ENCODE measurements at regions not wholly inside any gene's neighbourhood (a gene's known extent, or its start where the extent isn't known, plus 50 kb on each side); places are given as distances from the start of the nearest gene placed in this dataset.

- CTCF ChIA-PET: no interaction called here
- H3K4ac ChIP-seq (ENCODE audit: low read depth, low read length): no peak overlapping the region
- WGBS, 2 experiments (ENCODE audit: extremely low coverage in 2 of 2, insufficient read length in 1 of 2): no CpG with 5 or more reads among the region's 1 CpG
Measured at GRCh38 chr13:80751854-80752253, 410.9 kb upstream of the SPRY2 start.

More at GRCh38 chr13:80751854-80752253, 410.9 kb upstream of the SPRY2 start:
- Histone ChIP-seq H2BK5ac (ENCODE audit: low read depth, low read length, poor library complexity, severe bottlenecking) (no peak overlapping the region), H3K27me3 (ENCODE audit: control insufficient read depth, insufficient read depth, low read length) (no peaks in the 10 kb centered on the region), H3K36me3 (ENCODE audit: control insufficient read depth, insufficient read depth, low read length) (no peaks in the 10 kb centered on the region), H2BK15ac (ENCODE audit: low read depth, low read length) (no peak overlapping the region), H3K9me3 (ENCODE audit: control insufficient read depth, insufficient read depth, low read length) (peaks cover 4% of the 10 kb centered on the region), H2AK5ac (ENCODE audit: low read depth, low read length) (no peak overlapping the region), H3K4me2 (ENCODE audit: low read depth, low read length) (no peak overlapping the region), H3K18ac (ENCODE audit: low read depth, low read length) (no peak overlapping the region), H3K79me1 (ENCODE audit: low read depth in 1 of 2, low read length in 2 of 2) (no peaks in the 10 kb centered on the region), H4K91ac (ENCODE audit: insufficient read depth, low read depth, low read length) (no peak overlapping the region), H2BK20ac (ENCODE audit: low read depth, low read length) (no peak overlapping the region), H3K14ac (replicated peaks; ENCODE audit: low read depth, low read length) (no peak overlapping the region), H3K27ac (ENCODE audit: insufficient read depth, low read length) (no peak overlapping the region), H2BK120ac (ENCODE audit: low read depth, low read length) (no peak overlapping the region), H4K5ac (ENCODE audit: low read depth, low read length) (no peak overlapping the region), H3K4me1 (ENCODE audit: control insufficient read depth, insufficient read depth, low read length) (no peaks in the 10 kb centered on the region), H3K9me1 (ENCODE audit: insufficient read depth, low read length) (no peaks in the 10 kb centered on the region), H2AFZ (replicated peaks; ENCODE audit: low read length, poor library complexity) (no peak overlapping the region), H4K8ac (ENCODE audit: low read depth in 2 of 2, low read length in 2 of 2) (no peak overlapping the region), H2AK9ac (replicated peaks; ENCODE audit: low read depth, low read length, poor library complexity) (no peak overlapping the region), H3K56ac (ENCODE audit: extremely low read depth, insufficient read depth, low read length) (no peak overlapping the region), H3K9ac (ENCODE audit: low read depth, low read length) (no peak overlapping the region), H3K4me3 (ENCODE audit: insufficient read depth, low read depth, low read length) (no peak overlapping the region), H3K23ac (ENCODE audit: low read depth, low read length) (no peak overlapping the region), H4K20me1 (ENCODE audit: insufficient read depth, low read length) (no peaks in the 10 kb centered on the region)
- in situ Hi-C loops (cut with MboI; ENCODE audit: low sequenced_read_pairs): no loop called here
- ATAC-seq (ENCODE audit: low read depth): no peak
- dilution Hi-C loops (cut with HindIII; ENCODE audit: low sequenced_read_pairs, unreplicated experiment): no loop called here
- no peak for DNase-seq
- TF ChIP-seq FOS (IDR thresholded peaks at IDR 0.05; ENCODE audit: low read depth, low read length): no peak
- no peak for TF ChIP-seq SMC3 (IDR thresholded peaks at IDR 0.05; ENCODE audit: low read depth, low read length)
- TF ChIP-seq NFE2L2 (IDR thresholded peaks at IDR 0.05; ENCODE audit: low read depth, low read length): no peak
- no peak for TF ChIP-seq CEBPB (IDR thresholded peaks at IDR 0.05; ENCODE audit: low read depth, low read length)
- TF ChIP-seq RAD21 (IDR thresholded peaks at IDR 0.05; ENCODE audit: low read length): no peak
- no peak for TF ChIP-seq POLR2A (IDR thresholded peaks at IDR 0.05; ENCODE audit: low read depth, low read length)
- intact Hi-C loops (cut with micrococcal nuclease): no loop called here
- no TSS peak for BruUV-seq (replicated peaks)
- POLR2A ChIA-PET (ENCODE audit: unreplicated experiment): no interaction called here

Data from IMR-90 (cell line).